ENCODE measurements at regions not wholly inside any gene's neighbourhood (a gene's known extent, or its start where the extent isn't known, plus 50 kb on each side); places are given as distances from the start of the nearest gene placed in this dataset.
"Not testable (repeated sequence)": the region's sequence is repeated elsewhere in the genome, so short reads cannot be mapped to it uniquely, and the experiment has no call there.

DNA sequence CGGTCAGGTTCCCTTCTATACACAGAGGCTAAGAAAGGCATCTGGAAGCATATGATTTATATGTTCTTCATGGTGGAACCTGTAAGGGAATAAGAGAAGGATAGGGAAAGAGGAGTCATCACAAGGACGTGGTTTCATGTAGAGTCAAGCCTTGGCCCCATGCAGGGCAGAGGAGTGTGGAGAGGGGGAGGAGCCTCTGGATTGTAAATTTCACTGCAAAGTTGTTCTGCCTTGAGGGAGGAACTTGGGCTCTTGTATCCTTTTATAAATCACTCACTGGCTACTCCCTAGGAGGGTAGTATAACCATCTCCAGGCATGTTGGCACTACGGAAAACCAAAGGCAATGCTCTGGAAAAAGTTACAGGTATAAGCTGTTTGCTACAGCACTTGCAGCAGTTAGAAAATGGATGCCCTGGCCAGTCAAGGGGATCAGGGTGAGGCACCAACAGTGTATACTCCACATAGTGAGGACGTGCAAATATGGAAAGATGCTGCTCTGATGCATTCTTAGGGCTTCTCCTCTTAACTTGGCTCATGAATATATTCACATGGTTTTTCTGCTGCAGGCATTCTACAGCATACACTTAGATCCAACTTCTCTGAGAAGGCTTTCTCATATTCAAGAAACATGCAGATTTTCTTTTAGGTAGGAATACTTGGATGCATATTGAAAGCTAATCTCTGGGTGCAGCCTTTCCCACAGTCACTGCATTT lies 60.3 kb upstream of the ZNF81 start:
- DNase-seq (ENCODE audit: low read depth in 2 of 2): no peak

DNA sequence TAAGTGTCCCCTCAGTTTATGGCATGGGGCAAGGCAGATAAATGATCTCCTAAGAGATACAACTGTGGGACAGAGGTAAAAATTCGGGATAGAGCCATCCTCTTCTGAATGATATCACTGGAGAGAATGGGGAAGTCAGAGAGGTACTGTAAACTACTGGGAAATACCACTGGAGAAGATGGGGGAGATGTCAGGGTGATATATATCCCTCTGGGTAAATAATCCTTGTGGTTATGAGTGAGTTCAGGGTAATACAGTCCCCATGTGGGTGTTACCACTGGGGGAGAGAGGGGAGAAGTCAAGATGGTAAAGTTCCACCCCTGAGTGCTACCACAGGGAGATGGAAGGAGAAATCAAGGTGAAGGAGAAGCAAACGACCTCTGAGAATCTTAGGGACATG lies 63.9 kb upstream of the ZNF81 start:
- no peak for DNase-seq (ENCODE audit: low read depth in 2 of 2)

DNA sequence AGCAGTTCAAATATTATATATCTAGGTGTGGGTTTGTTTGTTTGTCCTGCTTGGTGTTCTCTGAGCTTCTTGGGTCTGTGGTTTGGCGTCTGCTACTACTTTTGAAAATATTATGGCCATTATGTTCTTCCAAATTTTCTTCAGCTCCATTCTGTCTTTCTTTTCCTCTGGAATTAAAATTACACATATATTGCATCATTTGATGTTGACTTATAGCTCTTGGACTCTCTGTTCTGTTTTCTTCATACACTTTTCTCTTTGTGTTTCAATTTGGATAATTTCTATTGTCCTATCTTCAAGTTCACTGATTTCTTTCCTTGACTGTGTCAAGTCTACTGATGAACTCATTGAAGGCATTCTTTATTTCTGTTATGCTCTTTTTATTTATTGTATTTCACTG lies 65.2 kb upstream of the ZNF81 start:
- DNase-seq (ENCODE audit: low read depth in 2 of 2): no peak

DNA sequence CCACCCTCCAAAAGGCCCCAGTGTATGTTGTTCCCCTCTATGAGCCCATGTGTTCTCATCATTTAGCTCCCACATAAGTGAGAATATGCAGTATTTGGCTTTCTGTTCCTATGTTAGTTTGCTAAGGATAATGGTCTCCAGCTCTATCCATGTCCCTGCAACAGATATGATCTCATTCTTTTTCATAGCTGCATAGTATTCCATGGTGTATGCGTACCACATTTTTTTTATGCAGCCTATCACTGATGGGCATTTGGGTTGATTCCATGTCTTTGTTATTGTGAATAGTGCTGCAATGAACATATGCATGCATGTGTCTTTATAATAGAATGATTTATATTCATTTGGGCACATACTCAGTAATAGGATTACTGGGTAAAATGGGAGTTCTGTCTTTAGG lies 73.9 kb upstream of the ZNF81 start:
- not testable (repeated sequence) for DNase-seq (ENCODE audit: low read depth in 2 of 2)

DNA sequence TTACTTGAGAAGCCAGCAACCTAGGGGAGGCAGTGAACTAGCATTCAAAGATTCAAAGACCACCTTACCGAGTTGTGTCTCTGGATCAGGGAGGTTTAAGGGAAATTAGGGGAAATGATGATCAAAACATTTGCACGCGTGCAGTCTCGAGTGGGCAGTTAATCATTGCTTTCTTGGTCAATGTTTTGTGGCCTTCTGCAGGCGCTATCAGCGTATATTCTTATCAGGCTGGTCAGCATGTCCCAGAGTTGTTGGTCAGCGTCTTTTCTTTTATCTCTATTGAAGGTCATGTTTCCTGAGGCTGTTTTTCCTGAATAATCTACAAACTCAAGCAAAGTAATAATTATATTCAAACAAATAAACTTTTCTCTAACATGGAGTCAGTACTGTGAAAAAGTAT lies 84.0 kb upstream of the ZNF81 start:
- DNase-seq (ENCODE audit: low read depth in 2 of 2): no peak

DNA sequence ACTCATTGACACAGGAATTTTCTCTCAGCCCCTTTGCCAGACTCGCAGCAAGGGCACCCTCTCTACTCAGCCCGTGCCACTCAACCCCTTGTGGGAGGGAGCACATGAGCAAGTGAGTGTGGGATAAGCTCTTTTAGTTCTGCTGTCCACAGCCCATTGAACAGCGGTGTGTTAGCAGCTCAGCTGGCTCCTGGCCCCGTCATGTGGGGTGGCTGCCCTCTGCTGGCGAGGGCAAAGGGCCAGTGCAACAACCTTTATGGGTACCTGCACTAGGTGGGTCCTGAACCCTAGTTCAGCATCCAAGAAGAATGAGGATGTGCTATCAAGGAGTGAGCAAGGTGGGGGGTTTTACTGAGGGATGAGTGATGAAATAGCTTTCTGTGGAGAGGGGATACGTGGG lies 85.0 kb upstream of the ZNF81 start:
- DNase-seq (ENCODE audit: low read depth in 2 of 2): peak in 1 of 2 donors; percentile 7

DNA sequence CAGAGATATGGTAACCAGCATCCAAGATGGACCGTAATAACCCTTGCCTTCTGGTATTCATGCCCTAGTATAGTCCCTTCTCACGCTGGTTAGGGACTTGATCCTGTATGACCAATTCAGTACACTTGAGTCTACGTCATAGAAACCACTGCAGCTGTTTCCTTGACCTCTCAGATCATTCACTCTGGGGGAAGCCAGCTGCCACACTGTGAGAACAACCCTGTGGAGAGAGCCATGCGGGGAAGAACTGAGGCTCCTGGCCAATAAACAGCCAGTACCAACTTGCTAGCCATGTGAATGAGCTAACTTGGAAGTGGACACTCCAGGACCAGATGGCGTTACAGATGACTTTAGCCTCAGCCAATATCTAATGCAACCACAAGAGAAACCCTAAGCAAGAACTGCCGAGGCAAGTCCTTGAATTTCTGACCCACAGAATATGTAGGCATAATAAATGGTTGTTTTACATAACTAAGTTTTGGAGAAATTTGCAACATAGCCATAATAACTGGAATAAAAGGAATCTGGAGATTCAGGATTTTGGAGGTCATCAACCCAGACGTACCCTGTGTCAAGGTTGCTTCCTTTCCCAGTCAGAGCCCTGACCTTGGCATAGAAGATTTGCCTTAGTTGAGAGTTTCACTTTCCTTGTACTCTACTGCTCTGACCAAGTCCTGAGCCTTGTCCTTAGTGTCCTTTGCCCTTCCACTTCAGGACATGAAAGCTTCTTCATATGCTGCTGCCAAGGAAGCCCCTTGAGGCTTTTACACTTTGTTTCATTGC lies 87.3 kb upstream of the ZNF81 start:
- DNase-seq (ENCODE audit: low read depth in 2 of 2): no peak

DNA sequence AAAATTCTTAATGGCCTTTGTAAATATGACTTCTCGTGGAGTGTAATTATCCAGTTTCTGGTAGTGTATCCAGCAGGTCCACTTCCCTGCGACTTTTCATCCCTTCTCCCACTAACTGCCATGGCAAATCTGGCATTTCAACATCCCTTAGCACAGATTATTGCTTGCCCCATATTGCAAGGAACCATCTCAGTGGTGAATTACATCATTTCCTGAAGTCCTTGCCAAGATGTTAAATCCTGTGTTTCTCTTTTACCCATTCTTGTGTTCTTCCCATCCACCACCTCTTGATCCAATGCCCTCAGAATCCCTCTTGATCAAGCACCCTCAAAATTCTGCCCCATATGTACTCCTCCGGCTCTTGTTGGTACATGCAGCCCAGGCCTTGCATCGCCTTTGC lies 88.1 kb upstream of the ZNF81 start:
- DNase-seq (ENCODE audit: low read depth in 2 of 2): no peak

DNA sequence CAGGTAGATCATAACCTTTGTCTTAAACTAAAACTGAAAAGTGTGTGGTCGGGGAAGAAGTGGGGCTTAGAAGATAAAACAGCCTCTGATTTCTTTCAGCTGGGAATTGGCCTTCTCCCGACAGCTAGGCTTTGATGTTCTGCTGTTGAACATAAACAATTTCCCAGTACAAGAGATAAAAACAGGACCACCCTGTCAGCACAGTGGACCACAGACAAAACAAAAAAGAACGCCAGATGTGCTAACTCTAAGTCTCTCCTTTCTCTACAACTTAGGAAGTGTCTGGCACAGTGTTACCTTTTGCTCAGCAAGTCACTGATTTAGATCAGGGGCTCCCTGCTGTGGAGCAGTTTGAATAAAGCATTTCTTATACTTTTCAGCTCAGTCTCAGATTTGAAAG lies 87.5 kb upstream of the UXT start:
- no peak for DNase-seq (ENCODE audit: low read depth in 2 of 2)

DNA sequence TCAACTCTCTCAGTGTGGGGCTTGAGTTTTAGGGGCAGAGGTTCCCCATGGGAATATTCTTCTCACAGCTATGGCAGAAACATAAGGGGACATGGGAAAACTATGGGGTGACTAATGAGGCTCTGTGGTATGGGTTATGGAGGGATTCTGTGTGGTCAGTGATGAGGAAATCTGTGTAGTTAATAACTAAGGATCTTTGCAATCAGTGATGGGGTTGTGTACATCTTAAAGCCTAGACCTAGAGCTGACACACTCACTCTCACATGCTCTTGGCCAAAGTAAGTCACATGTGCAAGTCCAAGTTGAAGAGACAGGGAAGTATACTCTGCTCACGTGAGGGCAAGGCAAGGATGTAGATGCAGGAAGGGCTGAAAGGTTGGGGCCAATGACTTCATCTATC lies 86.4 kb upstream of the UXT start:
- DNase-seq (ENCODE audit: low read depth in 2 of 2): no peak

DNA sequence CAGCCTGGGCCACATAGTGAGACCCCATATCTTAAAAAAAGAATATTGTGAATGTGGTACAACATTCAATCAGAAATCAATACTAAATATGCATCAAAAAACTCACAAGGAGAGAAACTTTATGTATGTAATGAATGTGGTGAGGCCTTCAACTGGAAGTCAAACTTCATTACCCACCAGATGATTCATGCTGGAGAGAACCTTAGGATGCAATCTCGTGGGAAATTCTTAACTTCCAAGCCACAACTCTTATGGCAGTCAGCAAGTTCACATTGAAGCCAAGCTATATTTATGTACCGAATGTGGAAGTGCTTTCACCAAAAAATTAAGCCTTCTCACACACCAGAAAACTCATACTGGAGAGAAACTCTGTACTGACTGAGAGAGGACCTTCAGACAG lies 84.5 kb upstream of the UXT start:
- no peak for DNase-seq (ENCODE audit: low read depth in 2 of 2)

DNA sequence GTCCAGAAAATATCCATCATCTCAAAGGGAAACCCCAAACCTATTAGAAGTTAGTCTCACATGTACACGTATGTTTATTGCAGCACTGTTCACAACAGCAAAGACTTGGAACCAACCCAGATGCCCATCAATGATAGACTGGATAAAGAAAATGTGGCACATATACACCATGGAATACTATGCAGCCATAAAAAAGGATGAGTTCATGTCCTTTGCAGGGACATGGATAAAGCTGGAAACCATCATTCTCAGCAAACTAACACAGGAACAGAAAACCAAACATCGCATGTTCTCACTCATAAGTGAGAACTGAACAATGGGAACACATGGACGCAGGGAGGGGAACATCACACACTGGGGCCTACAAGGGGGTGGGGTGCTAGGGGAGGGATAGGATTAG lies 79.9 kb upstream of the UXT start:
- not testable (repeated sequence) for DNase-seq (ENCODE audit: low read depth in 2 of 2)

DNA sequence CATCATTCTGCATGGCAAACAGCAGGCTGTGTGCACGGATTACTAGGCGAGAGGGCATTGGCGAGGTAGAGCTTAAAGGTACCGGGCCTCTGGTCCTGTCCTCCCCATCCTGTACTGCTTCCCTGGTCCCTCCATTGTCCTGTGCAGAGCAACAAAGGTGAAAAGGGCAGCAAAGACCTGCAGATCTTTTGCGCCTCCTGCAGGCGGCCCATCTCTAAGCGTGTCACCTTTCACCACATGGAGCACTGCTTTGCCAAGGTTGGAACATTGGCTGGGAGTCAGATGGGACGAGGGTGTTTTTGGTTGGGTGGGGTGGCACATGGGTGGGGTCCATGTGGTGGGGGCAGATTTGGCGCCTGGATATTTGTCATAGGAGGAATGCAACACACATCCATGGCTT lies 64.7 kb upstream of the UXT start:
- no peak for DNase-seq (ENCODE audit: low read depth in 2 of 2)

DNA sequence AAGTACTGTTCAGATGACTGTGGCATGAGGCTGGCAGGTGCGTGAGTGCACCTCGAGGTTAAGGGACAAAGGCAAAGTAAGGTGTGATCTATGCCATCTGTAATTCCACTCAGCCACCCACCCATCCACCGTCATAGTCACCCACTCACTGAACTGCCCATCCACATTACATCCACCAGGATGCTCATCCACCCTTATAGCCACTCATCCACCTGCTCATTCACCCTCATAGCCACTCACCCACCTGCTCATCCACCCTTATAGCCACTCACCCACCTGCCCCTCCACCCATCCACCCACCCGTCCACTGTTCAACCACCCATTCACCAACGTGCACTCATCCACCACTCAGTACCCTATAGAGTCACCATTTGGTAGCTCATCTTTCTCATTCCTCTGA lies 64.1 kb upstream of the UXT start:
- no peak for DNase-seq (ENCODE audit: low read depth in 2 of 2)

DNA sequence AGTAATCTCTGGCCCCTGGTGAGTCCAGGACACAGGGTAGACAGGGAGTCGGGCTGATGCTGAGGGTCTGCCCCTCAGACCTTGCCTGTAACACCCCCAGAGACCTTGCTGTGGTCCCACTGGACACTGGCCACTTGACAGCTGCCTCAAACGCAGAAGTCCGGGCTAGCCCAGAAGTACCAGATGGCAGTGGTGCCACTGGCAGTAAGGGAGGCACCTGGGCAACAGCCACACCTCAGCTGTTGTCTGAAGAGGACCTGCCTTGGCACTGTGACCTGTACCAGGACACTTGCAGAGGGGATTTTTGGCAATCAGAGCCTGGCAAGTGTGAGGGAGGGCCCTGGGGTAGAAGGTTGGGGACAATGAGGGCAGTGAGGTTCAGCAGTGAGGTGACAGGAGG lies 63.3 kb upstream of the UXT start:
- DNase-seq (ENCODE audit: low read depth in 2 of 2): no peak

DNA sequence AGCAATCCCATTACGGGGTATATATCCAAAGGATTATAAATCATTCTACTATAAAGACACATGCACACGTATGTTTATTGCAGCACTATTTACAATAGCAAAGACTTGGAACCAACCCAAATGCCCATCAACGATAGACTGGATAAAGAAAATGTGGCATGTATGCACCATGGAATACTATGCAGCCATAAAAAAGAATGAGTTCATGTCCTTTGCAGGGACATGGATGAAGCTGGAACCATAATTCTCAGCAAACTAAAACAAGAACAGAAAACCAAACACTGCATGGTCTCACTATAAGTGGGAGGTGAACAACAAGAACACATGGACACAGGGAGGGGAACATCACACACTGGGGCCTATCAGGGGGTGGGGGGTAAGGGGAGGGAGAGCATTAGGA lies 56.1 kb upstream of the UXT start:
- not testable (repeated sequence) for DNase-seq (ENCODE audit: low read depth in 2 of 2)

DNA sequence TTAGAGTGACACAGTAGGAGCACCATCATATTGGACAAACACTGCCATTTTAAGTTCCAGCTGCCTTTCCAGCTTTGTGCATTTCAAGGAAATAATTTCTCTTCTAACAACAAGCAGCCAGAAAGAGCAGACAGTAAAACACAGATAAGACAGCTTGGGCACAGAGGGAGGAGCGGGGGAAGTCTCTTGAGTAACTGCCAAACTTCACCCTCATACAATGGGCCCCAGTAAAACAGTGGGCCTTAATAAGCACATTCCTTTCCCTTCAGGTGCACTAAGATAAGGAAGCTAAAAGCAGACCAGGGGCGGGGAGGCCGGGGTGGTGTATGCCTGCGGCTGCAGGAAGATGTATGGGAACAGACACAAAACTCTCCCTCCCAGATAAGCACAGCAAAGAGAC lies 53.7 kb upstream of the UXT start:
- DNase-seq (ENCODE audit: low read depth in 2 of 2): not testable (repeated sequence)

DNA sequence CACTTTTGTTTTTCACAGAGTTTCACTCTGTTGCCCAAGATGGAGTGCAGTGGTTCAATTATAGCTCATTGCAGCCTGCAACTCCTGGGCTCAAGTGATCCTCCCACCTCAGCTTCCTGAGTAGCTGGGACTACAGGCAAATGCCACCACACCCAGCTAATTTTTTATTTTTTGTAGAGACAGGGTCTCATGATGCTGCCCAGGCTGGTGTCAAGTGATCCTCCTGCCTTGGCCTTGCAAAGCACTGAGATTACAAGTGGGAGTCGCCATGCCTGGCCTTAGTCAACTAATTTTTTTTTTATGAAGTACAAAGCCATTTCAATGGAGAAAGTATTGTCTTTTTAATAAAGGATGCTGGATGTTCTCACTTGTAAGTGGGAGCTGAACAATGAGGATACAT lies 51.3 kb upstream of the UXT start:
- DNase-seq (ENCODE audit: low read depth in 2 of 2): no peak

Measured in stimulated activated CD4-positive, alpha-beta T cell treated with anti-CD3 and anti-CD28 coated beads, Interleukin-1b, Interleukin-23, amount 100 ng/mL, for 1 hour (primary cell).